ENCODE measurements at regions not wholly inside any gene's neighbourhood (a gene's known extent, or its start where the extent isn't known, plus 50 kb on each side); places are given as distances from the start of the nearest gene placed in this dataset.
A peak's percentile ranks its signal among the peaks of the same experiment; 100 is the strongest.

DNA sequence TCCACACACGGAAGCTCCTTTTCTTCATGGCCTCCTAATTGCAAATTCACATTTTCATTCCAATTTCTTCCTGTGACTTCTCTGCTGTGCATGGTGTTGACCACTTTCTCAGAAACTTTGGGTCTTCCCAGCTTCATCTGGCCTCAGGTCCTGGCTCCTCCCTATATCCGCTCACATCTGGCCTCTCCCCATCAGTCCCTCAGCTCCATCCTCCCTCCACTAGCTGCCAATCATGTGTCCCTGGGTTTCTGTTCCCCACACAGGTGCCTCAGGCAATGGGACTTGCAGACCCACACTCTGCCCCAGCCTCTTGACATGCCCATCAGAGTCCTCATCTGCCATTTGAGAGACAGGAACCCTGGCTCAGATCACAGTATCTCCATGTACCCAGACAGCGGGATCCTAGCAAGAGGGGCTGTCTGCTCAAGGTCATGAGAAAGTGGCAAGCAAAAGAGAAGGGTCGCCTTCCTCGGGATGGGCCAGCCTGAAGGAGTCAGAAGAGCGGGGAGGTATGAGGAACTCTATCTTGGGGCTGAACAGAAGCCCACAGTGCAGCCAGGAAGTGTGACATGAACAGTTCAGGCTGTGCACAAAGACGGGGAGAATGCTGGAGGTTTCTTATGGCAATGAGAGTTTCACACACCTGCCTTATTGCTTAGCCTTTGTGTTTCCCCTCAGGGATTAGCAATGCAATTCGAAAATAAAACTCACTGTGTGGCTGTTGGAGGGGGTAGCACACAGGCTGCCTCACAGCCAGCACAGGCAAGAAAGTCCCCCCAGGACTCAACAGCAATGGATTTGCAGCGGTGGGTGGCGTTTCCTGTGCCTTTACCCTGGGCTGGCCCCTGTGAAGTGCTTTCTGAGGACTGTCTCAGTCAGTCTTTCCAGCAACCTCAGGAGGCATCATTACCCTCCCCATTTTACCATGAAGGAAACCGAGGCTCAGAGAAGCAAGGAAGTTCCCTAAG lies 69.5 kb downstream of the COPS8 start:
- Histone ChIP-seq H3K9me3 (no peaks in the 10 kb centered on the region), H3K36me3 (no peaks in the 10 kb centered on the region), H3K27ac (peak overlapping the region in 2 of 4 donors; percentile 67 to 88), H3K4me3 (no peak overlapping the region), H3K4me1 (peaks cover 0 to 20% (median 0%) of the 10 kb centered on the region in 4 donors), H3K27me3 (no peaks in the 10 kb centered on the region)
- no peak for TF ChIP-seq EP300 (IDR thresholded peaks at IDR 0.05)
- no peak for TF ChIP-seq CTCF (IDR thresholded peaks at IDR 0.05)
- no peak for TF ChIP-seq POLR2A (IDR thresholded peaks at IDR 0.05)
- 64 to 78% methylated on average over 11 of the region's 11 CpGs for WGBS, 2 donors
- no peak for DNase-seq (ENCODE audit: low spot score in 2 of 2)

GRCh38 chr2:237156031-237156856 lies 70.6 kb downstream of the COPS8 start:
- TF ChIP-seq EP300 (IDR thresholded peaks at IDR 0.05) (peak in 1 of 2 donors; percentile 75), CTCF (IDR thresholded peaks at IDR 0.05) (no peak)
- DNase-seq (ENCODE audit: low spot score in 2 of 2): peak; percentile 50 to 67
- WGBS, 2 donors: 43 to 46% methylated on average over 29 to 30 of the region's 30 CpGs
- Histone ChIP-seq H3K27ac (peak overlapping the region; percentile 20 to 88 (median 70)), H3K4me1 (peaks cover 0 to 26% (median 0%) of the 10 kb centered on the region in 4 donors), H3K9me3 (no peaks in the 10 kb centered on the region), H3K4me3 (no peak overlapping the region), H3K27me3 (no peaks in the 10 kb centered on the region), H3K36me3 (no peaks in the 10 kb centered on the region)

GRCh38 chr2:237156857-237157779 lies 71.4 kb downstream of the COPS8 start:
- TF ChIP-seq POLR2A (IDR thresholded peaks at IDR 0.05) (peak in 1 of 2 donors; percentile 9), CTCF (IDR thresholded peaks at IDR 0.05) (no peak)
- DNase-seq (ENCODE audit: low spot score in 2 of 2): no peak
- no peaks in the 10 kb centered on the region for H3K9me3 ChIP-seq
- H3K4me1 ChIP-seq: peaks cover 0 to 26% (median 0%) of the 10 kb centered on the region in 4 donors
- 75 to 85% methylated on average over 33 to 34 of the region's 34 CpGs for WGBS, 2 donors
- no peak overlapping the region for H3K4me3 ChIP-seq
- H3K36me3 ChIP-seq: no peaks in the 10 kb centered on the region
- no peaks in the 10 kb centered on the region for H3K27me3 ChIP-seq
- peak overlapping the region; percentile 20 to 88 (median 60) for H3K27ac ChIP-seq

DNA sequence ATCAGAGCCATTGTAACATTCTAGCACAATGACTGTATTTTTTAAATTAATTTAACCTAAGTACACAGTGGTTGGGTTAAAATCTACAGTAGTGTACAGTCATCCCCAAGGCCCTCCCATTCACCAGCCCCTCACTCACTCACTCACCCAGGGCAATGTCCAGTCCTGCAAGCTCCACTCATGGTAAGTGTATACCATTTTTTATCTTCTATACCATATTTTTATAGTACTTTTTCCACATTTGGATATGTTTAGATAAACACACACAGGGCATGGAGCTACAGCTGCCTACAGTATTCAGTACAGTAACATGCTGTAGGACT lies 72.1 kb downstream of the COPS8 start:
- no peaks in the 10 kb centered on the region for H3K27me3 ChIP-seq
- no peak for DNase-seq (ENCODE audit: low spot score in 2 of 2)
- no peak overlapping the region for H3K4me3 ChIP-seq
- peaks cover 0 to 26% (median 0%) of the 10 kb centered on the region in 4 donors for H3K4me1 ChIP-seq
- H3K36me3 ChIP-seq: no peaks in the 10 kb centered on the region
- H3K27ac ChIP-seq: peak overlapping the region in 1 of 4 donors; percentile 88
- no peak for TF ChIP-seq POLR2A (IDR thresholded peaks at IDR 0.05)
- H3K9me3 ChIP-seq: no peaks in the 10 kb centered on the region

GRCh38 chr2:237158194-237158593 lies 72.5 kb downstream of the COPS8 start:
- Histone ChIP-seq H3K9me3 (no peaks in the 10 kb centered on the region), H3K4me1 (peaks cover 0 to 26% (median 0%) of the 10 kb centered on the region in 4 donors), H3K4me3 (no peak overlapping the region), H3K27me3 (no peaks in the 10 kb centered on the region), H3K27ac (peak overlapping the region in 1 of 4 donors; percentile 88), H3K36me3 (no peaks in the 10 kb centered on the region)
- 94 to 96% methylated on average over 7 of the region's 7 CpGs for WGBS, 2 donors
- TF ChIP-seq POLR2A (IDR thresholded peaks at IDR 0.05) (no peak), CTCF (IDR thresholded peaks at IDR 0.05) (no peak), EP300 (IDR thresholded peaks at IDR 0.05) (no peak)
- DNase-seq (ENCODE audit: low spot score in 2 of 2): no peak
